HCT116 (cell line): ENCODE measurements at regions not wholly inside any gene's neighbourhood (a gene's known extent, or its start where the extent isn't known, plus 50 kb on each side); places are given as distances from the start of the nearest gene placed in this dataset.

Experiments
- ATAC-seq: fragments of 200-7000 bp; cut with Tn5 transposase; 2 replicates; pipeline ENCODE4 v1.9.1; 2020; ENCODE audit warnings: mild to moderate bottlenecking, moderate library complexity
- BruUV-seq: library from RNA; stranded (reverse); fragments of 400-500 nt; replicated peaks from 2 replicates; lab custom pipeline; 2021; lab: Mats Ljungman, UMichigan
- CTCF ChIA-PET: fragments of 300-600 bp; sonication (Branson Sonifier 250); formaldehyde crosslinking; loops from one replicate; lab custom pipeline; 2021; ENCODE audit warnings: antibody characterized with exemption; lab: Charles Lee
- POLR2A ChIA-PET: fragments of 300-600, 350-600 bp; sonication (Branson Sonifier 250); formaldehyde crosslinking; loops from one replicate; lab custom pipeline; 2021; ENCODE audit warnings: antibody characterized with exemption; lab: Charles Lee
- RAD21 ChIA-PET, 2 experiments: fragments of 300-600 bp; sonication (Branson Sonifier 250); formaldehyde crosslinking; loops; one replicate each; lab custom pipeline; 2023; ENCODE audit warnings: low total read pairs in 2 of 2; ENCODE audit not compliant: uncharacterized antibody in 2 of 2, unreplicated experiment in 2 of 2, low non-redundant PET in 1 of 2; lab: Charles Lee
- DNase-seq: peaks from one replicate; pipeline ENCODE4 v3.0.0-alpha.2; 2010; ENCODE audit warnings: low read depth, low spot score
- H2AFZ ChIP-seq: fragments of 200-600 bp; shearing (Covaris generic), sonication (generic); 2 replicates; pipeline ENCODE4 v1.6.1; 2017; ENCODE audit warnings: low read depth, mixed run types, mixed read lengths, antibody characterized with exemption, low read length; ENCODE audit not compliant: poor library complexity, severe bottlenecking
- H3K27ac ChIP-seq: 2 replicates; pipeline ENCODE4 v1.5.1; 2012; ENCODE audit warnings: low read depth, low read length
- H3K27me3 ChIP-seq: fragments of 200-600 bp; sonication (generic); 2 replicates; pipeline ENCODE4 v1.6.1; 2016; ENCODE audit warnings: mixed run types, low read length, mixed read lengths; ENCODE audit not compliant: insufficient read depth
- H3K36me3 ChIP-seq, 2 experiments: fragments of 200-500 bp in 1 of 2; fragments of 200-600 bp in 1 of 2; sonication (Bioruptor generic) in 1 of 2; sonication (generic) in 1 of 2; 2 replicates each; pipeline versions ENCODE4 v1.5.1 to v1.6.1; 2014 to 2016; ENCODE audit warnings: low read length in 2 of 2, inconsistent platforms in 1 of 2, mixed read lengths in 1 of 2, mixed run types in 1 of 2; ENCODE audit not compliant: insufficient read depth in 2 of 2, control insufficient read depth in 1 of 2
- H3K4me1 ChIP-seq, 2 experiments: fragments of 200-600 bp in 1 of 2; sonication (generic) in 1 of 2; 2 replicates each; pipeline versions ENCODE4 v1.5.1 to v1.6.1; 2012 to 2017; ENCODE audit warnings: low read length in 2 of 2, inconsistent platforms in 1 of 2, mild to moderate bottlenecking in 1 of 2, mixed read lengths in 1 of 2, mixed run types in 1 of 2, moderate library complexity in 1 of 2; ENCODE audit not compliant: insufficient read depth in 2 of 2, control insufficient read depth in 1 of 2
- H3K4me2 ChIP-seq: fragments of 200-600 bp; sonication (generic); 2 replicates; pipeline ENCODE4 v1.6.1; 2017; ENCODE audit warnings: mixed run types, low read length, mixed read lengths
- H3K4me3 ChIP-seq, 2 experiments: fragments of 200-600 bp in 1 of 2; sonication (generic) in 1 of 2; replicated peaks in 1 of 2; 2 replicates each; pipeline ENCODE4 v1.5.1; 2011 to 2016; ENCODE audit warnings: low read length in 2 of 2, control low read depth in 1 of 2, low read depth in 1 of 2, mild to moderate bottlenecking in 1 of 2, mixed read lengths in 1 of 2, mixed run types in 1 of 2
- H3K79me2 ChIP-seq: fragments of 200-600 bp; sonication (generic); 2 replicates; pipeline ENCODE4 v1.6.1; 2017; ENCODE audit warnings: mild to moderate bottlenecking, mixed run types, low read length, moderate library complexity, mixed read lengths; ENCODE audit not compliant: insufficient read depth
- H3K9ac ChIP-seq: fragments of 200-600 bp; sonication (generic); 2 replicates; pipeline ENCODE4 v1.6.1; 2016; ENCODE audit warnings: low read length, mixed read lengths
- H3K9me2 ChIP-seq: fragments of 200-600 bp; sonication (generic), shearing (Covaris generic); 2 replicates; pipeline ENCODE4 v1.6.1; 2017; ENCODE audit warnings: mixed run types, mild to moderate bottlenecking, moderate library complexity; ENCODE audit not compliant: insufficient read depth
- H3K9me3 ChIP-seq, 2 experiments: fragments of 200-500 bp in 1 of 2; fragments of 200-600 bp in 1 of 2; sonication (Bioruptor generic) in 1 of 2; sonication (generic) in 1 of 2; 2 replicates each; pipeline ENCODE4 v1.6.1; 2014 to 2017; ENCODE audit warnings: low read length in 2 of 2, mixed read lengths in 2 of 2, inconsistent platforms in 1 of 2, low read depth in 1 of 2, mild to moderate bottlenecking in 1 of 2, mixed run types in 1 of 2, moderate library complexity in 1 of 2; ENCODE audit not compliant: control insufficient read depth in 1 of 2, insufficient read depth in 1 of 2
- H4K20me1 ChIP-seq: fragments of 200-600 bp; sonication (generic), shearing (Covaris generic); 2 replicates; pipeline ENCODE4 v1.6.1; 2017; ENCODE audit warnings: mixed run types, mild to moderate bottlenecking, moderate library complexity; ENCODE audit not compliant: insufficient read depth
- ELF1 ChIP-seq: IDR thresholded peaks from 2 replicates; pipeline ENCODE4 v1.6.1; 2012; ENCODE audit warnings: low read depth, borderline replicate concordance
- EZH2phosphoT487 ChIP-seq: fragments of 200-600 bp; IDR thresholded peaks from 2 replicates; pipeline ENCODE4 v1.6.1; 2018; ENCODE audit warnings: antibody characterized with exemption, borderline replicate concordance
- TCF7L2 ChIP-seq: IDR thresholded peaks from 2 replicates; pipeline ENCODE4 v1.7.0; 2011; ENCODE audit warnings: borderline replicate concordance, inconsistent platforms; ENCODE audit not compliant: insufficient read depth, insufficient read length; ENCODE audit errors: extremely low read depth
- intact Hi-C: fragments of 100-400 bp; cut with micrococcal nuclease; formaldehyde crosslinking; loops from 2 replicates; pipeline ENCODE4 v1.10.0; 2022
- TF ChIP-seq, protein P1 (sequence below): IDR thresholded peaks from 2 replicates; pipeline ENCODE4 v1.6.1; 2012
- TF ChIP-seq, protein P2 (sequence below): IDR thresholded peaks from 2 replicates; pipeline ENCODE4 v1.6.1; 2012
- TF ChIP-seq, protein P3 (sequence below): IDR thresholded peaks from 2 replicates; pipeline ENCODE4 v1.6.1; 2012; ENCODE audit warnings: low read depth

DNA sequence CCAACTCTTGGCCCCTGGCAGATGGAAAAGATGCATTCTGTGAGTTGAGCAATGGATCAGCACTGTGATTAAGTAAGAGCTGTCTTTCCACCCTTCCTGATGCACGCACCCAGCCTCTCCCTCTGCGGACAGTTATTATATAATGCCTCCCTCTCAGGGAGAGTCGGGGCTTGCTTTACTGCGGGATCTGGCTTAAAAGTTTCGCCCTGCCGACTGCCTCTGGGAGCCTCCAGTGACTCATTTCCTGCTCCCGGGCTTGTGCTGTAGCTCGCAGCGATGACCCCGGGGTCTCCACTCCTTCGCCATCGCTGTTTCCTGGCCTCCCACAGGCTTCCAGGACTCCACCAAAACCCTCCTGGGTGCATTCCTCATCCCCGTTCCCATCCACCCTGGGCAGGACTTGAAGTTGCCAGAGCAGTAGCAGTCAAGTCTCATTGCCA is 107.4 kb upstream of the SLC7A1 start:
- intact Hi-C loops: no loop called here
- DNase-seq (no peak), ATAC-seq (peak; percentile 56; the same call in 1 of the 2 replicates)
- Histone ChIP-seq H3K4me3 (no peak overlapping the region), H3K27me3 (no peaks in the 10 kb centered on the region), H3K4me2 (peak overlapping the region; percentile 27; the same call in 1 of the 2 replicates), H3K9me3 (no peaks in the 10 kb centered on the region), H3K79me2 (no peaks in the 10 kb centered on the region), H3K9ac (no peak overlapping the region), H3K4me1 (peaks cover 0 to 10% of the 10 kb centered on the region in 2 experiments; a peak in 1 of 4 replicates), H2AFZ (no peak overlapping the region), H3K27ac (no peak overlapping the region), H3K9me2 (no peaks in the 10 kb centered on the region), H3K36me3 (no peaks in the 10 kb centered on the region), H4K20me1 (no peaks in the 10 kb centered on the region)
- ChIA-PET CTCF (interaction anchor here (1.6 kb wide), 1 partner anchor 196 kb away, joined by 4 read pairs; no protein-coding TSS in a partner anchor), POLR2A (no interaction called here), RAD21 (no interaction called here)
- TF ChIP-seq, protein P1, sequence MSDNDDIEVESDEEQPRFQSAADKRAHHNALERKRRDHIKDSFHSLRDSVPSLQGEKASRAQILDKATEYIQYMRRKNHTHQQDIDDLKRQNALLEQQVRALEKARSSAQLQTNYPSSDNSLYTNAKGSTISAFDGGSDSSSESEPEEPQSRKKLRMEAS: no peak
- TF ChIP-seq ELF1 (no peak), TCF7L2 (no peak), EZH2phosphoT487 (no peak)
- TF ChIP-seq, protein P2, sequence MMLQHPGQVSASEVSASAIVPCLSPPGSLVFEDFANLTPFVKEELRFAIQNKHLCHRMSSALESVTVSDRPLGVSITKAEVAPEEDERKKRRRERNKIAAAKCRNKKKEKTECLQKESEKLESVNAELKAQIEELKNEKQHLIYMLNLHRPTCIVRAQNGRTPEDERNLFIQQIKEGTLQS: no peak
- TF ChIP-seq, protein P3, sequence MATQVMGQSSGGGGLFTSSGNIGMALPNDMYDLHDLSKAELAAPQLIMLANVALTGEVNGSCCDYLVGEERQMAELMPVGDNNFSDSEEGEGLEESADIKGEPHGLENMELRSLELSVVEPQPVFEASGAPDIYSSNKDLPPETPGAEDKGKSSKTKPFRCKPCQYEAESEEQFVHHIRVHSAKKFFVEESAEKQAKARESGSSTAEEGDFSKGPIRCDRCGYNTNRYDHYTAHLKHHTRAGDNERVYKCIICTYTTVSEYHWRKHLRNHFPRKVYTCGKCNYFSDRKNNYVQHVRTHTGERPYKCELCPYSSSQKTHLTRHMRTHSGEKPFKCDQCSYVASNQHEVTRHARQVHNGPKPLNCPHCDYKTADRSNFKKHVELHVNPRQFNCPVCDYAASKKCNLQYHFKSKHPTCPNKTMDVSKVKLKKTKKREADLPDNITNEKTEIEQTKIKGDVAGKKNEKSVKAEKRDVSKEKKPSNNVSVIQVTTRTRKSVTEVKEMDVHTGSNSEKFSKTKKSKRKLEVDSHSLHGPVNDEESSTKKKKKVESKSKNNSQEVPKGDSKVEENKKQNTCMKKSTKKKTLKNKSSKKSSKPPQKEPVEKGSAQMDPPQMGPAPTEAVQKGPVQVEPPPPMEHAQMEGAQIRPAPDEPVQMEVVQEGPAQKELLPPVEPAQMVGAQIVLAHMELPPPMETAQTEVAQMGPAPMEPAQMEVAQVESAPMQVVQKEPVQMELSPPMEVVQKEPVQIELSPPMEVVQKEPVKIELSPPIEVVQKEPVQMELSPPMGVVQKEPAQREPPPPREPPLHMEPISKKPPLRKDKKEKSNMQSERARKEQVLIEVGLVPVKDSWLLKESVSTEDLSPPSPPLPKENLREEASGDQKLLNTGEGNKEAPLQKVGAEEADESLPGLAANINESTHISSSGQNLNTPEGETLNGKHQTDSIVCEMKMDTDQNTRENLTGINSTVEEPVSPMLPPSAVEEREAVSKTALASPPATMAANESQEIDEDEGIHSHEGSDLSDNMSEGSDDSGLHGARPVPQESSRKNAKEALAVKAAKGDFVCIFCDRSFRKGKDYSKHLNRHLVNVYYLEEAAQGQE: no peak
- no TSS peak for BruUV-seq
